ENCODE measurements at regions not wholly inside any gene's neighbourhood (a gene's known extent, or its start where the extent isn't known, plus 50 kb on each side); places are given as distances from the start of the nearest gene placed in this dataset.
"Not testable (repeated sequence)": the region's sequence is repeated elsewhere in the genome, so short reads cannot be mapped to it uniquely, and the experiment has no call there.

GRCh38 chr7:10731253-10731773, 242.4 kb upstream of the PHF14 start:
- DNase-seq: no peak

- no peak for DNase-seq
Observed at GRCh38 chr7:10733747-10734146, 239.9 kb upstream of the PHF14 start.

GRCh38 chr7:10734595-10734994, 239.1 kb upstream of the PHF14 start:
- no peak for DNase-seq

GRCh38 chr7:10739401-10739800, 234.3 kb upstream of the PHF14 start:
- no peak for DNase-seq

- DNase-seq: no peak
Observed at GRCh38 chr7:10740805-10741204, 232.9 kb upstream of the PHF14 start.

GRCh38 chr7:10756981-10757380, 216.7 kb upstream of the PHF14 start:
- no peak for DNase-seq

- DNase-seq: no peak
Observed at GRCh38 chr7:10759120-10759519, 214.6 kb upstream of the PHF14 start.

GRCh38 chr7:10767771-10768170, 205.9 kb upstream of the PHF14 start:
- no peak for DNase-seq

GRCh38 chr7:10770176-10770575, 203.5 kb upstream of the PHF14 start:
- no peak for DNase-seq

GRCh38 chr7:10773430-10773829, 200.2 kb upstream of the PHF14 start:
- no peak for DNase-seq

- DNase-seq: no peak
Observed at GRCh38 chr7:10779465-10780399, 193.9 kb upstream of the PHF14 start.

- no peak for DNase-seq
Observed at GRCh38 chr7:10780400-10780747, 193.3 kb upstream of the PHF14 start.

GRCh38 chr7:10786976-10787375, 186.7 kb upstream of the PHF14 start:
- DNase-seq: not testable (repeated sequence)

- no peak for DNase-seq
Observed at GRCh38 chr7:10789170-10789569, 184.5 kb upstream of the PHF14 start.

- no peak for DNase-seq
Observed at GRCh38 chr7:10790910-10791309, 182.8 kb upstream of the PHF14 start.

GRCh38 chr7:10793995-10794775, 179.5 kb upstream of the PHF14 start:
- DNase-seq: no peak

- no peak for DNase-seq
Observed at GRCh38 chr7:10797157-10797556, 176.5 kb upstream of the PHF14 start.

- DNase-seq: no peak
Observed at GRCh38 chr7:10798044-10798443, 175.6 kb upstream of the PHF14 start.

GRCh38 chr7:10799475-10799874, 174.2 kb upstream of the PHF14 start:
- no peak for DNase-seq

- DNase-seq: no peak
Observed at GRCh38 chr7:10802011-10802410, 171.7 kb upstream of the PHF14 start.

- DNase-seq: no peak
Observed at GRCh38 chr7:10802526-10802925, 171.1 kb upstream of the PHF14 start.

GRCh38 chr7:10803720-10804119, 170.0 kb upstream of the PHF14 start:
- no peak for DNase-seq

GRCh38 chr7:10804770-10805169, 168.9 kb upstream of the PHF14 start:
- DNase-seq: no peak

GRCh38 chr7:10815546-10815945, 158.1 kb upstream of the PHF14 start:
- no peak for DNase-seq

Data from DMS79 (cell line).